HepG2 (cell line): ENCODE measurements at regions not wholly inside any gene's neighbourhood (a gene's known extent, or its start where the extent isn't known, plus 50 kb on each side); places are given as distances from the start of the nearest gene placed in this dataset.

ENCODE experiments used
- ATAC-seq: fragments of 200-7000 bp; cut with Tn5 transposase; 3 replicates; pipeline ENCODE4 v1.9.1; 2020; ENCODE audit warnings: mild to moderate bottlenecking, moderate library complexity
- BruUV-seq: library from RNA; stranded (reverse); fragments of 400-500 nt; replicated peaks from 2 replicates; lab custom pipeline; 2021; lab: Mats Ljungman, UMichigan
- CTCF ChIA-PET: fragments of 300-600 bp; formaldehyde crosslinking; extraction: SDS; loops from one replicate; lab custom pipeline; 2021; ENCODE audit warnings: low total read pairs, inconsistent platforms, low intra/inter-chr PET ratio; lab: Yijun Ruan, JAX
- POLR2A ChIA-PET: fragments of 350-600 bp; sonication (Branson Sonifier 250); formaldehyde crosslinking; loops from one replicate; lab custom pipeline; 2020; ENCODE audit warnings: antibody characterized with exemption, inconsistent platforms; lab: Yijun Ruan, JAX
- DNase-seq: peaks from one replicate; pipeline ENCODE4 v3.0.0-alpha.2; 2015; ENCODE audit warnings: low spot score
- FAIRE-seq: peaks from 3 replicates; lab custom pipeline; 2011; peaks lifted over from hg19 to GRCh38; lab: Jason Lieb, UNC
- H2AFZ ChIP-seq: one replicate; pipeline ENCODE4 v1.6.1; 2011; ENCODE audit warnings: low read length, inconsistent platforms
- H3K27ac ChIP-seq: fragments of 300-600 bp; 3 replicates; pipeline ENCODE4 v1.8.0; 2011; ENCODE audit warnings: mixed run types, mild to moderate bottlenecking, mixed read lengths, low read length, inconsistent platforms; ENCODE audit not compliant: insufficient read depth; ENCODE audit errors: extremely low read length
- H3K27me3 ChIP-seq, 2 experiments: fragments of 200-600 bp in 1 of 2; 2 replicates in 1 of 2; 3 replicates in 1 of 2; pipeline versions ENCODE4 v1.6.0 to v1.8.0; 2011; ENCODE audit warnings: low read length in 2 of 2, mild to moderate bottlenecking in 2 of 2, moderate library complexity in 2 of 2, inconsistent platforms in 1 of 2; ENCODE audit not compliant: insufficient read depth in 2 of 2, control insufficient read depth in 1 of 2
- H3K36me3 ChIP-seq, 2 experiments: fragments of 200-600 bp in 1 of 2; replicated peaks in 1 of 2; 2 replicates in 1 of 2; 3 replicates in 1 of 2; pipeline versions ENCODE4 v1.5.1 to v1.8.0; 2011; ENCODE audit warnings: low read length in 2 of 2, inconsistent platforms in 1 of 2; ENCODE audit not compliant: insufficient read depth in 2 of 2, control insufficient read depth in 1 of 2
- H3K4me1 ChIP-seq: 2 replicates; pipeline ENCODE4 v1.5.1; 2012; ENCODE audit warnings: low read length, inconsistent platforms; ENCODE audit not compliant: insufficient read depth
- H3K4me2 ChIP-seq: 2 replicates; pipeline ENCODE4 v1.6.0; 2011; ENCODE audit warnings: low read depth, low read length, inconsistent platforms
- H3K4me3 ChIP-seq, 3 experiments: fragments of 200-600 bp in 1 of 3; sonication (generic), shearing (Covaris generic) in 1 of 3; replicated peaks in 1 of 3; 2 replicates each; pipeline ENCODE4 v1.5.1; 2011 to 2016; ENCODE audit warnings: low read length in 3 of 3, inconsistent platforms in 2 of 3, low read depth in 2 of 3, mild to moderate bottlenecking in 2 of 3, control low read depth in 1 of 3, mixed read lengths in 1 of 3; ENCODE audit not compliant: insufficient read depth in 1 of 3
- H3K79me2 ChIP-seq: one replicate; pipeline ENCODE4 v1.6.1; 2011; ENCODE audit warnings: low read length, inconsistent platforms; ENCODE audit not compliant: insufficient read depth
- H3K9ac ChIP-seq: 2 replicates; pipeline ENCODE4 v1.6.0; 2011; ENCODE audit warnings: mild to moderate bottlenecking, low read depth, low read length, inconsistent platforms; ENCODE audit not compliant: insufficient read depth
- H3K9me3 ChIP-seq: 2 replicates; pipeline ENCODE4 v1.5.1; 2012; ENCODE audit warnings: mild to moderate bottlenecking, low read length
- H4K20me1 ChIP-seq: 2 replicates; pipeline ENCODE4 v1.6.0; 2011; ENCODE audit warnings: inconsistent platforms, mild to moderate bottlenecking, low read length, moderate library complexity; ENCODE audit not compliant: insufficient read depth
- ARID2 ChIP-seq: sonication (generic); formaldehyde crosslinking; IDR thresholded peaks from 2 replicates; pipeline ENCODE4 v1.8.1; 2022; ENCODE audit warnings: mild to moderate bottlenecking, missing genetic modification reagents, borderline replicate concordance
- ATF3 ChIP-seq: sonication (generic); formaldehyde crosslinking; IDR thresholded peaks from 2 replicates; pipeline ENCODE4 v1.4.0; 2020; ENCODE audit warnings: missing genetic modification reagents
- DDIT3 ChIP-seq: sonication (generic); formaldehyde crosslinking; IDR thresholded peaks from 2 replicates; pipeline ENCODE4 v1.4.0; 2020; ENCODE audit warnings: mild to moderate bottlenecking, missing genetic modification reagents
- ISX ChIP-seq: sonication (generic); formaldehyde crosslinking; conservative IDR thresholded peaks from 2 replicates; pipeline ENCODE4 v1.5.0; 2020; ENCODE audit warnings: missing genetic modification reagents
- MAFK ChIP-seq, 2 experiments: IDR thresholded peaks in 1 of 2; conservative IDR thresholded peaks in 1 of 2; 2 replicates each; pipeline ENCODE4 v1.6.1; 2011; ENCODE audit warnings: improper control_type of control experiment in 2 of 2, low read length in 2 of 2
- MNT ChIP-seq: fragments of 450-650 bp; IDR thresholded peaks from 2 replicates; pipeline ENCODE4 v1.6.1; 2016
- MYPOP ChIP-seq: sonication (generic); formaldehyde crosslinking; IDR thresholded peaks from 2 replicates; pipeline ENCODE4 v1.8.1; 2023; ENCODE audit warnings: mild to moderate bottlenecking, moderate library complexity, missing genetic modification reagents
- NKX3-1 ChIP-seq: sonication (generic); formaldehyde crosslinking; IDR thresholded peaks from 2 replicates; pipeline ENCODE4 v1.5.0; 2020; ENCODE audit warnings: missing genetic modification reagents
- NR2F6 ChIP-seq, 2 experiments: IDR thresholded peaks; 2 replicates each; pipeline ENCODE4 v1.6.1; 2016; ENCODE audit warnings: antibody characterized with exemption in 1 of 2, mild to moderate bottlenecking in 1 of 2
- TBX2 ChIP-seq: sonication (generic); formaldehyde crosslinking; IDR thresholded peaks from 2 replicates; pipeline ENCODE4 v1.5.0; 2020; ENCODE audit warnings: missing genetic modification reagents, mild to moderate bottlenecking, borderline replicate concordance
- TEF ChIP-seq: sonication (generic); formaldehyde crosslinking; IDR thresholded peaks from 2 replicates; pipeline ENCODE4 v1.5.0; 2020; ENCODE audit warnings: missing genetic modification reagents
- ZNF672 ChIP-seq: sonication (generic); formaldehyde crosslinking; IDR thresholded peaks from 2 replicates; pipeline ENCODE4 v1.8.1; 2022; ENCODE audit warnings: missing genetic modification reagents
- ZNF891 ChIP-seq: sonication (generic); formaldehyde crosslinking; IDR thresholded peaks from 2 replicates; pipeline ENCODE4 v1.5.0; 2020; ENCODE audit warnings: mild to moderate bottlenecking, missing genetic modification reagents
- WGBS: methylation state at CpG from one replicate; pipeline ENCODE4 v1.1.6; 2017; ENCODE audit warnings: low lambda C conversion rate; 5-methylcytosine and 5-hydroxymethylcytosine counted together
- in situ Hi-C: cut with HindIII; loops from 2 replicates; pipeline ENCODE4 v1.10.0; 2017; ENCODE audit warnings: low pct_unique_long_range_greater_than_20kb; ENCODE audit not compliant: extremely low pct_ligation_motif_present
- intact Hi-C: fragments of 100-400 bp; cut with micrococcal nuclease; formaldehyde crosslinking; loops from one replicate; pipeline ENCODE4 v1.10.0; 2022; ENCODE audit not compliant: unreplicated experiment

- ChIA-PET CTCF (no interaction called here), POLR2A (no interaction called here)
- FAIRE-seq (no peak), ATAC-seq (no peak), DNase-seq (no peak)
- Histone ChIP-seq H3K9me3 (no peaks in the 10 kb centered on the region), H3K79me2 (no peaks in the 10 kb centered on the region), H3K27me3 (no peaks in the 10 kb centered on the region; a peak in 1 of 5 replicates), H3K4me2 (no peak overlapping the region), H2AFZ (no peak overlapping the region), H3K36me3 (no peaks in the 10 kb centered on the region), H3K9ac (no peak overlapping the region), H3K4me3 (no peak overlapping the region), H3K4me1 (no peaks in the 10 kb centered on the region), H3K27ac (no peak overlapping the region), H4K20me1 (no peaks in the 10 kb centered on the region)
- intact Hi-C loops (no loop called here), in situ Hi-C loops (no loop called here)
- BruUV-seq, result no TSS peak
- TF ChIP-seq ZNF672, result no peak
- no peak for TF ChIP-seq ISX (CRISPR knock-in tag)
- TF ChIP-seq TBX2 (CRISPR knock-in tag), result no peak
- TF ChIP-seq MYPOP (CRISPR knock-in tag), result no peak
- no peak for TF ChIP-seq MNT
- TF ChIP-seq NKX3-1 (CRISPR knock-in tag), result no peak
- no peak for TF ChIP-seq ZNF891 (CRISPR knock-in tag)
- TF ChIP-seq ATF3, result no peak
- TF ChIP-seq TEF (CRISPR knock-in tag), result no peak
- TF ChIP-seq NR2F6 (IDR thresholded peaks at IDR 0.05), result no peak
- TF ChIP-seq NR2F6 (CRISPR knock-in tag; IDR thresholded peaks at IDR 0.05), result no peak
- TF ChIP-seq DDIT3 (CRISPR knock-in tag), result no peak
- TF ChIP-seq MAFK (conservative IDR thresholded peaks at IDR 0.05 in 1 of 2, IDR thresholded peaks at IDR 0.05 in 1 of 2; ENCODE audit: low read length in 2 of 2), result no peak
- TF ChIP-seq ARID2, result no peak
- WGBS, result 0% methylated on average over 5 of the region's 6 CpGs
Measured at GRCh38 chr9:85108229-85108628, 438.7 kb downstream of the NTRK2 start.
